ENCODE measurements at regions not wholly inside any gene's neighbourhood (a gene's known extent, or its start where the extent isn't known, plus 50 kb on each side); places are given as distances from the start of the nearest gene placed in this dataset.

DNA sequence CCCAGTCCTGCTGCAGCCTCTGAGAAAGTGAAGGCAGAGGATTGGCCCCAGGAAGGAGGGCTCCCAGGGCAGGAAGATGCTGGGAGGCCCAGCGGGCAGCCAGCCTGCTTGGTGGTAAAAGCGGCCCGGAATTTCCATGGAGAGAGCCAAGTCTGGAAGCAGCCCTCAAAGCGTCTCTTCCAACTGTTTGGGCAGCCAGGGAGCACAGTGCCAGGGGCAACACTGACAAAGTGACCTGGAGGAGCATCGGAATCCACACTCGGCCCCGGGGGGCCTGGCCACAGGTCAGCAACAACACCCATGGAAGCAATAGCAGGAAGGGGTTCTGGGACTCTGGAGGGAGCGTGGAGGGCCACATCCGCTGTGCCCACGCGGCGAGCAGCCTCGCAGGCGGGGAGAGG lies 63.2 kb upstream of the FGFR2 start:
- DNase-seq = no peak

DNA sequence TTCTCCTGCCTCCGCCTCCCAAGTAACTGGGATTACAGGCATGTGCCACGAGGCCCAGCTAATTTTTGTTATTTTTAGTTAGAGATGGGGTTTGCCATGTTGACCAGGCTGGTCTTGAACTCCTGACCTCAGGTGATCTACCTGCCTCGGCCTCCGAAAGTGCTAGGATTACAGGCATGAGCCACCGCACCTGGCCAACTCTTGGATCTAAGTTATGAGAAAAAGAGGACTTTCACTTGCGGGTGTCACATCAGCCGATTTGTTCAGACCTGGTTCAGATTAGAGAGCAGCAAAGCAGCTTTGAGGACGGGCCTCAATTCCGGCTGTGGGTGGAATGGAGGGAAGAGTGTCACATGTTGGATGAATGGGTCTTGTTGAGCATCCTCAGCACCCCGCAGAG lies 61.0 kb upstream of the FGFR2 start:
- DNase-seq = no peak

DNA sequence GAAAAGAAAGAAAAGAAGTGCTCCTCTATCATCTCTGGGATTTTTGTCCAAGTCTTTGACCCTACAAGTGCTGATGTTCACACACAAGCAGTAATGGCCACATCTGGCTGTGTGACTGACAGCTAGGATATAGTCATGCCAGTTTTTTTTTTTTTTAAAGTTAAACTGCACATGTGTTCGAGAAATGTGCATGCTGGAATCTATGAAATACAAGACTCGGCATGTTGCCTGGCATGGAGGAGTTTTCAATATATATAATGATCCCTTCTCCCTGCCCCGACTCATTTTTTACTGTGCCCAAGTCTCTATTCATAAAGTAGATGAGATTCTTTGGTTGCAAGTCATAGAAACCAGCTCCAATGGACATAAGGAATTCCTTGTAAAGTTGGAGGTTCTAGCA lies 60.4 kb upstream of the FGFR2 start:
- DNase-seq = no peak

DNA sequence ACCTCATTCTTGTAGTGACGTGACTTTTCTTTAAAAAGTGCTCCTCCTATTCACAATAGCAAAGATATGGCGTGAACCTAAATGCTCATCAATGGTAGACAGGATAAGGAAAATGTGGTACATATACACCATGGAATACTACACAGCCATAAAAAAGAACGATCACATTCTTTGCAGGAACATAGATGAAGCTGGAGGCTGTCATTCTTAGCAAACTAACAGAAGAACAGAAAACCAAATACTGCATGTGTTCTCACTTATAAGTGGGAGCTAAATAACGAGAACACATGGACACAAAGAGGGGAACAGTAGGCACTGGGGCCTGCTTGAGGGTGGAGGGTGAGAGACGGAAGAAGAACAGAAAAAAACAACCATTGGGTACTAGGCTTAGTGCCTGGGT lies 59.9 kb upstream of the FGFR2 start:
- no peak for DNase-seq

DNA sequence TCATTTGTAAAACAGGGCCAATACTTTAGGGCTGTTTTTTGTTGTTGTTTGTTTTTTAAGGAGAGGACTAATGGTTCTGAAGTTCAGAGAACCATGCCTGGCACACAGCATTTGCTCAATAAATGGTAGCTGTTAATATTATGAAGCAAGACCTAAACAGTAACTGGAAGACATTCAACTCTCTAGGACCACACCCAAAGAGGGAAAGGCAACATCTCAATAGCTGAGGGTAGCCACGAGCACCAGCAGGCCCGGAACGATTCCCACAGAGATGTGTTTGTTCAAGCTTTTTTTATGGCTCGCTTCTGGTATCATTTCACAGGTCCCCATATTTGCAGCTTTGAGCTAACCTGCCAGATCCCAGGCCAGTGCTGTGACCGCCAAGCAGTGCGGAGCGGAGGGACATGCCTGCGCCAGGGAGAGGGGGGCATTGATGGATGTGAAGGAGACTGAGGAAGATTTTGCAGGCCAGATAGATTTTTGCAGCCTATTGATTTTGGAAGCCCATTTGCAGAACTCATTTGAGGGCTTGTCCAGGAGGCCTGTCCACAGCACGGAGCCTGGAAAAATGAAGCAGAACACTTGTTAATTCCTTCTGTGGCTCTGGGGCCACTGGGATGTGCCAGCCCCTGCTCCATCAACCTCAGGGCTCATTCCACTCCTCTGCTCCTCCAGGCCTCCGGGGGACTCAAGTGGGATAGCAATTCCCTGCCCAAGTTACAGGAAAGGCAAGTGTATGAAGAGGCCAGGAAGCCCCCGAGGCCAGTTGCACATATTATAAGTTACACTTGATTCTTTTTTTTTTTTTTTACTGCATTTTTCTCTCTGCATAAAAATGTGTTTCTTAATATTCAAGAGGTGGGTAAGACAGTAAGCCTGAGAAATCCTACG lies 57.3 kb upstream of the FGFR2 start:
- no peak for DNase-seq

DNA sequence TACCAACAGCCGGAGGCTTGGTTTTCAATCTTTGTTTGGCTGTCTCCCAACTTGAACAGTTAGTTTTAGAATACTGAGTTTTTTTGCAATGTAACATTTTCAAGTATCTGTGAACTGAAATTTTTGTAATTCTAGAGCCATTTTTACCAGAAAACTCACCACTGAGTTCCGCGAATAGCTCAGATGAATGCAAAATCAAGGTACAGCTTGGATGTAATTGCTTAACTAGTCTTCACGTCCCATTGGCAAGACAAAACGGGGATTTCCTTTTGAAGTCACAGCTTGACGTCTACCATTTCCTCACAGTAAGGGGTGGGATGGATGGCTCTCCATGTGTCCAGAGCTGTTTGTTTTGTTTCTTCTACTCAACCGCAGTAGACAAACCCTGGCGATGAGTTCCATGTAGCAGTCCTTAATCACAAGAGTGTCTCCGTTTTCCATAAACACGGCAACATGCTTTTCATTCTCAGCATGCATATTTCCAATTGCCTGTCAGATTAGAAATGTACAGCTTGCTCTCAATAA lies 55.8 kb upstream of the FGFR2 start:
- no peak for DNase-seq

DNA sequence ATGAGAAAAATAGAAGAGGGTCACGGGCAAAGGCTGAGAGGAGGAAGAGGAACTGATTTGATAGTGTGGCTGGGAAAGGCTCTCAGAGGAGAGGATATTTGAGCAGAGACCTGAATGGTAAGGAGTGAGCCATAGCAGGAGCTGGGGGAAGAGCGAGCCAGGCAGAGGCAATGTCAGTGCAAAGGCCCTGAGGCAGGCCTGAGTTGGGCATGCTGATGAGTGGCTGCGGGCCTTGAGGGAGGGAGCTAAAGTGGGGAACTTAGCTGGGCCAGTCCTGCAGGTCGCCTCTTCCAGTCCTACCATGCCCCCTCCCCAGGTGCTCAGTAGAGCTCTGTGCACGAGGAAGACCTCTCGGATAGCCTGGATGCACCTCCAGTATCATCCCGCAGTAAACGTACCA lies 55.4 kb upstream of the FGFR2 start:
- no peak for DNase-seq

DNA sequence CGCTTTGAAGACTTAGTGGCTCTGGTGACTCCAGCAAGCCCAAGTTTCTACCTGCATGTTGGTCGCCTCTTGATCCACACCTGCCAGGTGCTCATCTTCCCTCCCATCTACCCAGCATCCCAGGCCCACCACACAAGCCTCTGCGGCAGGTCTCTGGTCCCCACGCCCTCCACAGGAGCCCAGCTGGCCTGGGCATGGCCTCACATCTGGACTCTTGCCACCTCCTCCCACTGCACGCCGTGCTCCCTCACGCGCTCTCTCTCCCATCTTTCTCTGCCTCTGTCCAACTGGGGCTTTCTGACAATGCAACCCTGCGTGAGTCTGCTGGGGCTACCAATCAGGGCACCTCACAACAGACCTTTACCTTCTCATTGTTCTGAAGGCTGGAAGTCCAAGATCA lies 50.2 kb upstream of the FGFR2 start:
- peak; percentile 20 for DNase-seq

DNA sequence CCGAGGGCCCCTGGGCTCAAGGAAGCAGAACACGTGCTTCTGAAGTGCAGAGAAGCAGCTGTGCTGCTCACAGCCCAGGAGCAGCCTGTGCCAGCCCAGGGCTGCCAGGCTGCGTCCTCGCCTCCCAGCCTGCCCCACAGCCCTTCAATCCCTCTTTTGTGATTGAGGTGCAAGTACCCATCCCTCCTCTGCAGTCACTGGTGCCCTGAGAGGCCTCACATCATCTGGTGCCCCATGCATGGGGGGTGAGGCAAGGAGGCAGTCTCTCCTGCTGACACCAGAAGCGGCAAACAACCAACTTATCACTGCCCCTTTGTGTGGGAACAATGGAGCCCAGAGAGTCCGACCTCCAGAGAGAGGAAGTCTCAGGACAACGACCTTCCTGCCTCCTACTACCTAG lies 49.8 kb upstream of the FGFR2 start:
- DNase-seq = peak; percentile 63

Measured in midbrain (tissue), 1 donor.